ENCODE measurements at regions not wholly inside any gene's neighbourhood (a gene's known extent, or its start where the extent isn't known, plus 50 kb on each side); places are given as distances from the start of the nearest gene placed in this dataset.

- no peak for DNase-seq
- Histone ChIP-seq H3K4me1 (no peaks in the 10 kb centered on the region), H3K36me3 (ENCODE audit: low read depth, missing control alignments) (no peaks in the 10 kb centered on the region), H3K27ac (no peak overlapping the region), H3K27me3 (no peaks in the 10 kb centered on the region), H3K9me3 (no peaks in the 10 kb centered on the region), H3K4me3 (no peak overlapping the region)
- intact Hi-C loops (cut with DNase I; ENCODE audit: low total_unique reads) = no loop called here
- TF ChIP-seq CTCF (IDR thresholded peaks at IDR 0.05) (no peak), POLR2A (IDR thresholded peaks at IDR 0.05) (no peak)
- 87 to 91% methylated on average over 9 of the region's 9 CpGs for WGBS, 2 donors
These were observed 289.2 kb downstream of the TEX29 start for GRCh38 chr13:111609631-111610030.

DNA sequence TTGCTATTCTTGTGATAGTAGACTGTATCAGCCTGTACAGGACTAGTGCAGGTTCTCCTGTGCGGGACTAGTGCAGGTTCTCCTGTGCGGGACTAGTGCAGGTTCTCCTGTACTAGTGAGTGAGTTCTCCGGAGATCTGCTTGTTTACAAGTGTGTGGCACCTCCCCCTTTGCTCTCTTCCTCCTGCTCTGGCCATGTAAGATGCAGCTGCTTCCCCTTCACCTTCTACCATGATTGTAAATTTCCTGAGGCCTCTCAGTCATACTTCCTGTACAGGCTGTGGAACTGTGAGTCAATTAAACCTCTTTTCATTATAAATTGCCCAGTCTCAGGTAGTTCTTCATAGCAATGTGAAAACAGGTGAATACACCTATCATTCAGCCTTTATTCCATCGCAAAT, 289.6 kb downstream of the TEX29 start:
- no peaks in the 10 kb centered on the region for H3K36me3 ChIP-seq (ENCODE audit: low read depth, missing control alignments)
- intact Hi-C loops (cut with DNase I; ENCODE audit: low total_unique reads) = no loop called here
- no peak for DNase-seq
- no peaks in the 10 kb centered on the region for H3K27me3 ChIP-seq
- 69 to 89% methylated on average over 3 to 4 of the region's 4 CpGs for WGBS, 2 donors
- TF ChIP-seq POLR2A (IDR thresholded peaks at IDR 0.05) = no peak
- TF ChIP-seq CTCF (IDR thresholded peaks at IDR 0.05) = no peak
- no peaks in the 10 kb centered on the region for H3K9me3 ChIP-seq
- no peaks in the 10 kb centered on the region for H3K4me1 ChIP-seq
- H3K4me3 ChIP-seq = no peak overlapping the region
- no peak overlapping the region for H3K27ac ChIP-seq

- no peaks in the 10 kb centered on the region for H3K9me3 ChIP-seq
- H3K27me3 ChIP-seq = no peaks in the 10 kb centered on the region
- WGBS, 2 donors = 58 to 60% methylated on average over 6 of the region's 6 CpGs
- intact Hi-C loops (cut with DNase I; ENCODE audit: low total_unique reads) = no loop called here
- no peaks in the 10 kb centered on the region for H3K4me1 ChIP-seq
- no peaks in the 10 kb centered on the region for H3K36me3 ChIP-seq (ENCODE audit: low read depth, missing control alignments)
- DNase-seq = no peak
- no peak overlapping the region for H3K4me3 ChIP-seq
- TF ChIP-seq POLR2A (IDR thresholded peaks at IDR 0.05) (no peak), CTCF (IDR thresholded peaks at IDR 0.05) (no peak)
- H3K27ac ChIP-seq = no peak overlapping the region
These were observed 290.4 kb downstream of the TEX29 start for GRCh38 chr13:111610879-111611278.

DNA sequence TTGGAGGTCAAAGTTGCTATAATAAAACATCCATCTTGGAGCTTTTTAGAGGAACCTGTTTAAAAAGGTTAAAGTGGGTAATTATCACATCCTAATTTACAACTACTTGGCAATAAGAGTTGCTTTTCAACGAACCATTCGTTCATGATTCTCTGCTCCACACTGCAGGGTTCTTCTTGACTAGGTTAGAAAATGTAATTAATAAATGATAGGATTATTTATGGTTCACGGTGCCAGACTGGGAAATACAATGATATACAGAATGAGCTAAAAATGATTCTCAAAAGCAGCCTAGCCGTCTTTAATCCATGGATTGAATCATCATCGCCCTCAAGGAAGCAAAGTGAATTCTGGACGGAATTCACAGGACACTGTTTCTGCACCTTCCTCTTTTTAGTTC, 291.2 kb downstream of the TEX29 start:
- TF ChIP-seq CTCF (IDR thresholded peaks at IDR 0.05) = no peak
- Histone ChIP-seq H3K4me3 (no peak overlapping the region), H3K27ac (no peak overlapping the region), H3K4me1 (no peaks in the 10 kb centered on the region), H3K36me3 (ENCODE audit: low read depth, missing control alignments) (no peaks in the 10 kb centered on the region), H3K27me3 (no peaks in the 10 kb centered on the region), H3K9me3 (no peaks in the 10 kb centered on the region)
- DNase-seq = no peak
- intact Hi-C loops (cut with DNase I; ENCODE audit: low total_unique reads) = no loop called here
- 72% methylated on average over 6 of the region's 6 CpGs for WGBS, 2 donors

DNA sequence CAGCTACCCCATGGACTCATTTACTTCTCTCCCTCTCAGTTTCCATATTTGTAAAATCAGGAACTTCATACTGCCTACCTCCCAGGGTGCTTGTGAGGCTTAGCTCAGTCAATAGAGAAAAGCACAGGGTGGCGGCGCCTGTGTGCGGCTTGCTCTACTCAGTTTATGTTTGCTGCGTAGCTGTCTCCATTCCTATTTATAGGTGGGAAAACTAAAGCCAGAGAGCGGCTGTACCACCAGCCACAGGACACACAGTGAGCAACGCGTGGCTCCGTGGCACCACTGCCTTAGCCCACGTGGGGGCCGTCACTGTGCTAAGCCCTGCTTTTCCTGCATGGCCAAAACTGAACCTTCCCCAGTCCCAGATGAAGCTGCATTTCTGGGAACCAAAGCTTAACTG, 292.4 kb downstream of the TEX29 start:
- H3K9me3 ChIP-seq = no peaks in the 10 kb centered on the region
- H3K27me3 ChIP-seq = no peaks in the 10 kb centered on the region
- no peak overlapping the region for H3K27ac ChIP-seq
- intact Hi-C loops (cut with DNase I; ENCODE audit: low total_unique reads) = no loop called here
- H3K36me3 ChIP-seq (ENCODE audit: low read depth, missing control alignments) = no peaks in the 10 kb centered on the region
- DNase-seq = no peak
- WGBS, 2 donors = 90 to 94% methylated on average over 10 of the region's 10 CpGs
- no peak for TF ChIP-seq CTCF (IDR thresholded peaks at IDR 0.05)
- H3K4me3 ChIP-seq = no peak overlapping the region
- no peaks in the 10 kb centered on the region for H3K4me1 ChIP-seq

All from testis (tissue), 2 donors.